Prostate gland (tissue), 2 donors: ENCODE measurements at regions not wholly inside any gene's neighbourhood (a gene's known extent, or its start where the extent isn't known, plus 50 kb on each side); places are given as distances from the start of the nearest gene placed in this dataset.

Source experiments
- CTCF ChIP-seq, 4 experiments: fragments of 200-600 bp in 2 of 4; fragments of 450-650 bp in 2 of 4; sonication (generic) in 2 of 4; IDR thresholded peaks; 1 replicate in 3 of 4; 2 replicates in 1 of 4; pipeline ENCODE4 v1.5.1; 2016 to 2019; ENCODE audit warnings: antibody characterized with exemption in 4 of 4, mild to moderate bottlenecking in 2 of 4, moderate library complexity in 2 of 4
- POLR2A ChIP-seq: fragments of 450-650 bp; IDR thresholded peaks from one replicate; pipeline ENCODE4 v1.6.1; 2016; ENCODE audit warnings: antibody characterized with exemption, mild to moderate bottlenecking

DNA sequence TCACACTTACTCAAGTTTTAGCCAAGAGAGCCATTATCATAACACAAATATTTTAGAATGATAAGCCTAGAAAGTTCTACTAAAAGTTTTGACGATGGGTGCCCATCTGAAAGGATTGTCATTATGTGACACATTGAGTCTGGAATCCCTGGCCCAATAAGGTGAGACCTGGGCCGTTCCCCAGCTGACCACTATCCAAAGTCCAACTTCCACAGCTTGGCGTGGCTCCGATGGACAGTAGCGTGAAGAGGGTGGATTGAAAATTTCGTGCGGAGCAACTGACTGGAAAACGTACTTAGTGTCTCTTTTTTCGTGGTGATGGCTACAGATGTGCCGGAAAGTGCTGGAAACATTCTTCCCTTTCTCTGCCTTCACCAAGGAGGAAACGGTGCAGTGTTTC lies 439.0 kb upstream of the ZMIZ1 start:
- TF ChIP-seq CTCF (IDR thresholded peaks at IDR 0.05): no peak
- TF ChIP-seq POLR2A: no peak
